GM12864 (cell line): ENCODE measurements at regions not wholly inside any gene's neighbourhood (a gene's known extent, or its start where the extent isn't known, plus 50 kb on each side); places are given as distances from the start of the nearest gene placed in this dataset.

ENCODE experiments used
- DNase-seq: peaks from one replicate; pipeline ENCODE4 v3.0.0-alpha.2; 2011; ENCODE audit warnings: low read depth
- H3K4me3 ChIP-seq: 2 replicates; pipeline ENCODE4 v1.5.1; 2011; ENCODE audit warnings: mild to moderate bottlenecking, low read depth, low read length, control low read depth
- CTCF ChIP-seq: IDR thresholded peaks from 2 replicates; pipeline ENCODE4 v1.5.1; 2011; ENCODE audit warnings: low read depth, mild to moderate bottlenecking, moderate library complexity, low read length, control low read depth, inconsistent platforms; ENCODE audit errors: missing control alignments

- no peak for TF ChIP-seq CTCF
- no peak overlapping the region for H3K4me3 ChIP-seq
- DNase-seq: no peak
Measured at GRCh38 chr14:44009642-44010041, 497.4 kb downstream of the FSCB start.

- no peak overlapping the region for H3K4me3 ChIP-seq
- DNase-seq: no peak
- TF ChIP-seq CTCF: no peak
Measured at GRCh38 chr14:43988989-43989388, 518.1 kb downstream of the FSCB start.

- H3K4me3 ChIP-seq: no peak overlapping the region
- TF ChIP-seq CTCF: no peak
- no peak for DNase-seq
Measured at GRCh38 chr14:43983721-43984120, 523.4 kb downstream of the FSCB start.

- TF ChIP-seq CTCF: no peak
- no peak for DNase-seq
Measured at GRCh38 chr14:43981135-43981768, 525.8 kb downstream of the FSCB start.

GRCh38 chr14:43956741-43957140 is 550.3 kb downstream of the FSCB start:
- TF ChIP-seq CTCF: no peak
- DNase-seq: no peak
- H3K4me3 ChIP-seq: no peak overlapping the region

More at GRCh38 chr14:43981135-43981768, 525.8 kb downstream of the FSCB start:
- no peak overlapping the region for H3K4me3 ChIP-seq

GRCh38 chr14:43949400-43949799 is 557.7 kb downstream of the FSCB start:
- no peak for TF ChIP-seq CTCF
- DNase-seq: no peak

GRCh38 chr14:43939836-43940235 is 567.2 kb downstream of the FSCB start:
- no peak overlapping the region for H3K4me3 ChIP-seq
- DNase-seq: no peak
- no peak for TF ChIP-seq CTCF

More at GRCh38 chr14:43949400-43949799, 557.7 kb downstream of the FSCB start:
- H3K4me3 ChIP-seq: no peak overlapping the region
